HepG2 (cell line): ENCODE measurements at regions not wholly inside any gene's neighbourhood (a gene's known extent, or its start where the extent isn't known, plus 50 kb on each side); places are given as distances from the start of the nearest gene placed in this dataset.

Source experiments
- BRD4 ChIP-seq: sonication (generic); formaldehyde crosslinking; IDR thresholded peaks from 2 replicates; pipeline ENCODE4 v1.4.0; 2020; ENCODE audit warnings: missing genetic modification reagents
- CC2D1A ChIP-seq: sonication (generic); formaldehyde crosslinking; IDR thresholded peaks from 2 replicates; pipeline ENCODE4 v1.8.1; 2023; ENCODE audit warnings: mild to moderate bottlenecking, missing genetic modification reagents
- EP300 ChIP-seq, 3 experiments: sonication (generic) in 1 of 3; formaldehyde crosslinking in 1 of 3; IDR thresholded peaks; 2 replicates each; pipeline versions ENCODE4 v1.5.1 to v1.6.1; 2011 to 2020; ENCODE audit warnings: low read depth in 2 of 3, low read length in 2 of 3, borderline replicate concordance in 1 of 3, improper control_type of control experiment in 1 of 3, mild to moderate bottlenecking in 1 of 3, missing genetic modification reagents in 1 of 3, moderate library complexity in 1 of 3
- KAT7 ChIP-seq: IDR thresholded peaks from 2 replicates; pipeline ENCODE4 v1.6.1; 2018; ENCODE audit warnings: borderline replicate concordance, missing compliant biosample characterization
- MAFF ChIP-seq: IDR thresholded peaks from 2 replicates; pipeline ENCODE4 v1.6.1; 2011; ENCODE audit warnings: low read depth, low read length, improper control_type of control experiment
- POLR2A ChIP-seq, 2 experiments: IDR thresholded peaks; 2 replicates each; pipeline ENCODE4 v1.6.1; 2011; ENCODE audit warnings: low read depth in 2 of 2, low read length in 2 of 2, mild to moderate bottlenecking in 1 of 2, moderate library complexity in 1 of 2; ENCODE audit not compliant: insufficient read depth in 1 of 2
- SMARCC2 ChIP-seq: fragments of 450-650 bp; IDR thresholded peaks from 2 replicates; pipeline ENCODE4 v1.6.1; 2017; ENCODE audit warnings: antibody characterized with exemption, mild to moderate bottlenecking
- SRF ChIP-seq: IDR thresholded peaks from 2 replicates; pipeline ENCODE4 v1.6.1; 2011; ENCODE audit warnings: mild to moderate bottlenecking, low read depth, low read length, moderate library complexity
- U2AF2 ChIP-seq: fragments of 200-400 bp; formaldehyde crosslinking; IDR thresholded peaks from 2 replicates; pipeline ENCODE4 v1.6.1; 2017; ENCODE audit warnings: low read depth, mild to moderate bottlenecking, low read length
- ZEB1 ChIP-seq: IDR thresholded peaks from 2 replicates; pipeline ENCODE4 v1.6.1; 2012; ENCODE audit warnings: mild to moderate bottlenecking, low read depth, inconsistent platforms; ENCODE audit not compliant: insufficient replicate concordance
- ZNF235 ChIP-seq: sonication (generic); formaldehyde crosslinking; IDR thresholded peaks from 2 replicates; pipeline ENCODE4 v1.8.1; 2023; ENCODE audit warnings: mild to moderate bottlenecking, missing genetic modification reagents, borderline replicate concordance
- ZNF274 ChIP-seq: sonication (generic); formaldehyde crosslinking; IDR thresholded peaks from 2 replicates; pipeline ENCODE4 v1.5.1; 2020; ENCODE audit warnings: mild to moderate bottlenecking, missing genetic modification reagents
- ZNF724P ChIP-seq: sonication (generic); formaldehyde crosslinking; IDR thresholded peaks from 2 replicates; pipeline ENCODE4 v1.8.0; 2022; ENCODE audit warnings: missing genetic modification reagents, borderline replicate concordance
- TF ChIP-seq, protein P1 (sequence below): sonication (generic); formaldehyde crosslinking; IDR thresholded peaks from 2 replicates; pipeline ENCODE4; 2020; ENCODE audit warnings: missing genetic modification reagents, mild to moderate bottlenecking, borderline replicate concordance

GRCh38 chr17:31699886-31700285 lies 159.2 kb downstream of the COPRS start:
- no peak for TF ChIP-seq CC2D1A (CRISPR knock-in tag)
- TF ChIP-seq BRD4 = no peak
- no peak for TF ChIP-seq U2AF2
- no peak for TF ChIP-seq POLR2A (IDR thresholded peaks at IDR 0.05; ENCODE audit: insufficient read depth in 1 of 2, low read depth in 2 of 2, low read length in 2 of 2)
- TF ChIP-seq ZNF235 (CRISPR knock-in tag) = no peak
- no peak for TF ChIP-seq MAFF
- no peak for TF ChIP-seq SRF
- TF ChIP-seq ZEB1 = no peak
- TF ChIP-seq EP300 (IDR thresholded peaks at IDR 0.05; ENCODE audit: low read depth in 2 of 2, low read length in 2 of 2) = no peak
- no peak for TF ChIP-seq EP300 (CRISPR knock-in tag; IDR thresholded peaks at IDR 0.05; ENCODE audit: borderline replicate concordance)
- TF ChIP-seq KAT7 (CRISPR knock-in tag) = no peak
- no peak for TF ChIP-seq SMARCC2
- TF ChIP-seq ZNF274 (CRISPR knock-in tag) = no peak
- TF ChIP-seq, protein P1, sequence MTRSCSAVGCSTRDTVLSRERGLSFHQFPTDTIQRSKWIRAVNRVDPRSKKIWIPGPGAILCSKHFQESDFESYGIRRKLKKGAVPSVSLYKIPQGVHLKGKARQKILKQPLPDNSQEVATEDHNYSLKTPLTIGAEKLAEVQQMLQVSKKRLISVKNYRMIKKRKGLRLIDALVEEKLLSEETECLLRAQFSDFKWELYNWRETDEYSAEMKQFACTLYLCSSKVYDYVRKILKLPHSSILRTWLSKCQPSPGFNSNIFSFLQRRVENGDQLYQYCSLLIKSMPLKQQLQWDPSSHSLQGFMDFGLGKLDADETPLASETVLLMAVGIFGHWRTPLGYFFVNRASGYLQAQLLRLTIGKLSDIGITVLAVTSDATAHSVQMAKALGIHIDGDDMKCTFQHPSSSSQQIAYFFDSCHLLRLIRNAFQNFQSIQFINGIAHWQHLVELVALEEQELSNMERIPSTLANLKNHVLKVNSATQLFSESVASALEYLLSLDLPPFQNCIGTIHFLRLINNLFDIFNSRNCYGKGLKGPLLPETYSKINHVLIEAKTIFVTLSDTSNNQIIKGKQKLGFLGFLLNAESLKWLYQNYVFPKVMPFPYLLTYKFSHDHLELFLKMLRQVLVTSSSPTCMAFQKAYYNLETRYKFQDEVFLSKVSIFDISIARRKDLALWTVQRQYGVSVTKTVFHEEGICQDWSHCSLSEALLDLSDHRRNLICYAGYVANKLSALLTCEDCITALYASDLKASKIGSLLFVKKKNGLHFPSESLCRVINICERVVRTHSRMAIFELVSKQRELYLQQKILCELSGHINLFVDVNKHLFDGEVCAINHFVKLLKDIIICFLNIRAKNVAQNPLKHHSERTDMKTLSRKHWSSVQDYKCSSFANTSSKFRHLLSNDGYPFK = no peak
- TF ChIP-seq ZNF724P (CRISPR knock-in tag) = no peak
